ENCODE measurements at regions not wholly inside any gene's neighbourhood (a gene's known extent, or its start where the extent isn't known, plus 50 kb on each side); places are given as distances from the start of the nearest gene placed in this dataset.

DNA sequence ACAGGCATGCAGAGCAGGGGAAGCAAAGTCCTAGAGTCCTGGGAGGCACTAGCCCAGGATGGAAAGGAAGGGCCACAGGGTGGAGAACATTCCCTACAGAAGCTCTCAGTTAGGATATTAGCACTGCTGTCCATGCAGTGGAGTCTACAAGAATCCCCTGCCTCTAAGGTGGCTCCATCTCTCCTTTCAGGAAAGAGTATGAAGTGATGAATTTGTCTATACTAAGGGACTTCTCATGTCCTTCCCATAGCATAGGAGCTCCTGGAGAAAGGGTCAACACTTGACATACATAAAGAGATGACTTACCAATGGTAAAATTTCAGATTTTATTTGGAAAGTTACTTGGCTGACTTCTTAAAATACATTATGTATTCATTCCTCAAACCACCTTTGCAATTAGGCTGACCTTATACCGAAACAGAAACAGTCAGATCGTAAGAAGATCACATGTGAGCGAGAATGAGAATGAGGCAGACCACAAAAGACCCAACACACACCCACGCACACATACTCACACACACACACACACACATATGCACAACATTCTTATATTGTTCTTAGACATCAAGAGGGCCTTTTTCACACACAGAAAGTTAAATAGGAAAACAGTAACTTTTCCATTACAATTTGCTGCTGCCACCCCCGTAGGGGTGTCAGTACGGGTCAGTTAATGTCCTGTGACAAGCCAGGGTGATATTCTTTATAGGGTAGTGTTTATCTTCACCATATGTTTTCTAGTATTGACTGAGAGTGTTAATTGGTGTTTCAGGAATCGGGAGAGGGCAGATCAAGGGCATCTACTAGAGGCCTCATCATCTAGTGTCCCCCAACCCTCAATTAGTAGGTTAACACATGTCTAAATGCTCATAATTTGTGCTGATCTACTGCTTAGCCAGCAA, 159.4 kb downstream of the FAXC start:
- no peak for TF ChIP-seq EZH2 (IDR thresholded peaks at IDR 0.05; ENCODE audit: borderline replicate concordance, low read length)
- TF ChIP-seq, protein P1, sequence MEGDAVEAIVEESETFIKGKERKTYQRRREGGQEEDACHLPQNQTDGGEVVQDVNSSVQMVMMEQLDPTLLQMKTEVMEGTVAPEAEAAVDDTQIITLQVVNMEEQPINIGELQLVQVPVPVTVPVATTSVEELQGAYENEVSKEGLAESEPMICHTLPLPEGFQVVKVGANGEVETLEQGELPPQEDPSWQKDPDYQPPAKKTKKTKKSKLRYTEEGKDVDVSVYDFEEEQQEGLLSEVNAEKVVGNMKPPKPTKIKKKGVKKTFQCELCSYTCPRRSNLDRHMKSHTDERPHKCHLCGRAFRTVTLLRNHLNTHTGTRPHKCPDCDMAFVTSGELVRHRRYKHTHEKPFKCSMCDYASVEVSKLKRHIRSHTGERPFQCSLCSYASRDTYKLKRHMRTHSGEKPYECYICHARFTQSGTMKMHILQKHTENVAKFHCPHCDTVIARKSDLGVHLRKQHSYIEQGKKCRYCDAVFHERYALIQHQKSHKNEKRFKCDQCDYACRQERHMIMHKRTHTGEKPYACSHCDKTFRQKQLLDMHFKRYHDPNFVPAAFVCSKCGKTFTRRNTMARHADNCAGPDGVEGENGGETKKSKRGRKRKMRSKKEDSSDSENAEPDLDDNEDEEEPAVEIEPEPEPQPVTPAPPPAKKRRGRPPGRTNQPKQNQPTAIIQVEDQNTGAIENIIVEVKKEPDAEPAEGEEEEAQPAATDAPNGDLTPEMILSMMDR (IDR thresholded peaks at IDR 0.05; ENCODE audit: low read length): no peak

Data from OCI-LY1 (cell line).